ENCODE measurements at regions not wholly inside any gene's neighbourhood (a gene's known extent, or its start where the extent isn't known, plus 50 kb on each side); places are given as distances from the start of the nearest gene placed in this dataset.

GRCh38 chr3:73120710-73121109 is 59.3 kb downstream of the EBLN2 start:
- no peaks in the 10 kb centered on the region for H3K36me3 ChIP-seq
- no peaks in the 10 kb centered on the region for H3K4me1 ChIP-seq
- no peaks in the 10 kb centered on the region for H3K27me3 ChIP-seq
- no peaks in the 10 kb centered on the region for H3K9me3 ChIP-seq
- no peak for DNase-seq
- H3K4me3 ChIP-seq = no peak overlapping the region
- no peak for TF ChIP-seq CTCF (IDR thresholded peaks at IDR 0.05)
- no peak for TF ChIP-seq POLR2A (IDR thresholded peaks at IDR 0.05)
- H3K27ac ChIP-seq = no peak overlapping the region
- intact Hi-C loops (cut with DNase I) = no loop called here
- WGBS, 2 donors = 73 to 100% methylated on average over 1 of the region's 1 CpG

- intact Hi-C loops (cut with DNase I) = no loop called here
- WGBS, 2 donors = 74 to 92% methylated on average over 2 of the region's 2 CpGs
Observed at GRCh38 chr3:73121669-73122331, 60.3 kb downstream of the EBLN2 start.

GRCh38 chr3:73134034-73134433 is 72.6 kb downstream of the EBLN2 start:
- no peaks in the 10 kb centered on the region for H3K36me3 ChIP-seq
- no peak for DNase-seq
- H3K27ac ChIP-seq = no peak overlapping the region
- H3K4me1 ChIP-seq = no peaks in the 10 kb centered on the region
- H3K27me3 ChIP-seq = no peaks in the 10 kb centered on the region
- H3K9me3 ChIP-seq = no peaks in the 10 kb centered on the region
- intact Hi-C loops (cut with DNase I) = no loop called here
- WGBS, 2 donors = 67 to 70% methylated on average over 1 of the region's 1 CpG
- no peak for TF ChIP-seq CTCF (IDR thresholded peaks at IDR 0.05)
- no peak for TF ChIP-seq POLR2A (IDR thresholded peaks at IDR 0.05)
- no peak overlapping the region for H3K4me3 ChIP-seq

More at GRCh38 chr3:73121669-73122331, 60.3 kb downstream of the EBLN2 start:
- H3K4me1 ChIP-seq = no peaks in the 10 kb centered on the region
- H3K27me3 ChIP-seq = no peaks in the 10 kb centered on the region
- no peaks in the 10 kb centered on the region for H3K36me3 ChIP-seq
- H3K27ac ChIP-seq = no peak overlapping the region
- no peak for DNase-seq
- TF ChIP-seq POLR2A (IDR thresholded peaks at IDR 0.05) = no peak
- no peak for TF ChIP-seq CTCF (IDR thresholded peaks at IDR 0.05)
- no peaks in the 10 kb centered on the region for H3K9me3 ChIP-seq
- no peak overlapping the region for H3K4me3 ChIP-seq

- H3K4me3 ChIP-seq = no peak overlapping the region
- intact Hi-C loops (cut with DNase I) = no loop called here
- TF ChIP-seq POLR2A (IDR thresholded peaks at IDR 0.05) (no peak), CTCF (IDR thresholded peaks at IDR 0.05) (no peak)
- H3K27me3 ChIP-seq = no peaks in the 10 kb centered on the region
- H3K4me1 ChIP-seq = peaks cover 0 to 3% (median 0%) of the 10 kb centered on the region in 3 donors
- H3K36me3 ChIP-seq = no peaks in the 10 kb centered on the region
- H3K9me3 ChIP-seq = no peaks in the 10 kb centered on the region
- DNase-seq = no peak
- no peak overlapping the region for H3K27ac ChIP-seq
- 74 to 75% methylated on average over 6 of the region's 6 CpGs for WGBS, 2 donors
Observed at GRCh38 chr3:73136941-73137340, 75.5 kb downstream of the EBLN2 start.

DNA sequence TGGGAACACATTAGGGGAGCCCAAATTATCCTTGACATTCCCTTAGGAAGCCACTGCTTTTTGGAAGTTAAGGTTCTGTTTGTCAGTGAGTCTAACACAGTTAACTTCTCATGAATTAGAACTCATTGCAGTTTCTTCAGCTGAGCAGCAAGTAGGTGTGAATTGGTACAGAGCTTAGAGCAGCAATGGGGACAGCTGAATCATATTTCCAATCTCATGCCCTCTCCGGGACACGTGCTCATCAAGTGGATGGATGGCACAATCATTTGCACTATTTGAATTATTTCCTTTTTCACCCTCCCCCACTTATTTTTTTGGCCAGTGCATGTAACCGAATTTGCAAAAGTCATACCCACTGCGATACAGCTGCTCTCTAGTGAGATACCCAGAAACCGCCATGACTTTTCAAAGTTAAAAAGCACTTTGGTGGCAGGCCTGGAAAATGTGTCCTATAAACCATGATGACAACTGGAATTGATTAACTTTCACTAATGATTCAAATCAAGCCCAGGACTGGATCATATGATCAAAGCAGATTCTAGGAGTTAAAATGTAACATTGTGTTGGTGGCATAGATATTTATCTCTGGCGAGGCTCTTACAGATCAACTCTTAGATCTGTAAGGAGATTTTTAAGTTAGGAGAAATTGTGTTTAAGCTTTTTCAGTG is 76.4 kb downstream of the EBLN2 start:
- Histone ChIP-seq H3K27me3 (no peaks in the 10 kb centered on the region), H3K4me1 (peaks cover 0 to 4% (median 0%) of the 10 kb centered on the region in 3 donors), H3K4me3 (no peak overlapping the region), H3K36me3 (no peaks in the 10 kb centered on the region), H3K27ac (no peak overlapping the region), H3K9me3 (no peaks in the 10 kb centered on the region)
- 87 to 90% methylated on average over 3 to 6 of the region's 6 CpGs for WGBS, 2 donors
- intact Hi-C loops (cut with DNase I) = no loop called here
- no peak for TF ChIP-seq CTCF (IDR thresholded peaks at IDR 0.05)
- TF ChIP-seq POLR2A (IDR thresholded peaks at IDR 0.05) = no peak
- DNase-seq = no peak
